ENCODE measurements at regions not wholly inside any gene's neighbourhood (a gene's known extent, or its start where the extent isn't known, plus 50 kb on each side); places are given as distances from the start of the nearest gene placed in this dataset.

DNA sequence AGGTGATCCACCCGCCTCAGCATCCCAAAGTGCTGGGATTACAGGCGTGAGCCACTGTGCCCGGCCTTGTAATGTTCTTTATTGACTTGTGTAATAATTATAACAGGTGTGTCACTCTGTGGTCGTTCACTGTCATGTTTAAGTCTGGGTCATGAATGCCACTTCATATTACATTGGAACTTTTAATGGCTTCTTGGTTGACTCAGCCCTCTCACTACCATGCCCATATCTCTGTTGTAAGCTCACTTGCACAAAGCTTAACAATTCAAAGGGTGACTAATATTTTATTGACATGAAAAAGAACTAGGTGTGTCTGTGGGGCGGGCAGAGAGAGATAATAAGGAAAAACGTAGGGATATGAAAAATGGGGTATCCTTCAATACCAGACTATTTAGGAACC is 639.7 kb upstream of the ACTRT1 start:
- TF ChIP-seq RAD21 (IDR thresholded peaks at IDR 0.05; ENCODE audit: low read depth): no peak
- no peak for TF ChIP-seq CREB1 (IDR thresholded peaks at IDR 0.05; ENCODE audit: low read depth)
- TF ChIP-seq, protein P1, sequence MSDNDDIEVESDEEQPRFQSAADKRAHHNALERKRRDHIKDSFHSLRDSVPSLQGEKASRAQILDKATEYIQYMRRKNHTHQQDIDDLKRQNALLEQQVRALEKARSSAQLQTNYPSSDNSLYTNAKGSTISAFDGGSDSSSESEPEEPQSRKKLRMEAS (IDR thresholded peaks at IDR 0.05): no peak
- no peak for TF ChIP-seq TAF1 (IDR thresholded peaks at IDR 0.05; ENCODE audit: low read depth)
- no peak for TF ChIP-seq FOXM1 (IDR thresholded peaks at IDR 0.05; ENCODE audit: borderline replicate concordance, low read depth)
- TF ChIP-seq EGR1 (IDR thresholded peaks at IDR 0.05): no peak
- TF ChIP-seq TEAD4 (IDR thresholded peaks at IDR 0.05): no peak
- TF ChIP-seq, protein P2, sequence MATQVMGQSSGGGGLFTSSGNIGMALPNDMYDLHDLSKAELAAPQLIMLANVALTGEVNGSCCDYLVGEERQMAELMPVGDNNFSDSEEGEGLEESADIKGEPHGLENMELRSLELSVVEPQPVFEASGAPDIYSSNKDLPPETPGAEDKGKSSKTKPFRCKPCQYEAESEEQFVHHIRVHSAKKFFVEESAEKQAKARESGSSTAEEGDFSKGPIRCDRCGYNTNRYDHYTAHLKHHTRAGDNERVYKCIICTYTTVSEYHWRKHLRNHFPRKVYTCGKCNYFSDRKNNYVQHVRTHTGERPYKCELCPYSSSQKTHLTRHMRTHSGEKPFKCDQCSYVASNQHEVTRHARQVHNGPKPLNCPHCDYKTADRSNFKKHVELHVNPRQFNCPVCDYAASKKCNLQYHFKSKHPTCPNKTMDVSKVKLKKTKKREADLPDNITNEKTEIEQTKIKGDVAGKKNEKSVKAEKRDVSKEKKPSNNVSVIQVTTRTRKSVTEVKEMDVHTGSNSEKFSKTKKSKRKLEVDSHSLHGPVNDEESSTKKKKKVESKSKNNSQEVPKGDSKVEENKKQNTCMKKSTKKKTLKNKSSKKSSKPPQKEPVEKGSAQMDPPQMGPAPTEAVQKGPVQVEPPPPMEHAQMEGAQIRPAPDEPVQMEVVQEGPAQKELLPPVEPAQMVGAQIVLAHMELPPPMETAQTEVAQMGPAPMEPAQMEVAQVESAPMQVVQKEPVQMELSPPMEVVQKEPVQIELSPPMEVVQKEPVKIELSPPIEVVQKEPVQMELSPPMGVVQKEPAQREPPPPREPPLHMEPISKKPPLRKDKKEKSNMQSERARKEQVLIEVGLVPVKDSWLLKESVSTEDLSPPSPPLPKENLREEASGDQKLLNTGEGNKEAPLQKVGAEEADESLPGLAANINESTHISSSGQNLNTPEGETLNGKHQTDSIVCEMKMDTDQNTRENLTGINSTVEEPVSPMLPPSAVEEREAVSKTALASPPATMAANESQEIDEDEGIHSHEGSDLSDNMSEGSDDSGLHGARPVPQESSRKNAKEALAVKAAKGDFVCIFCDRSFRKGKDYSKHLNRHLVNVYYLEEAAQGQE (IDR thresholded peaks at IDR 0.05; ENCODE audit: low read depth): no peak
